MCF 10A (cell line): ENCODE measurements at regions not wholly inside any gene's neighbourhood (a gene's known extent, or its start where the extent isn't known, plus 50 kb on each side); places are given as distances from the start of the nearest gene placed in this dataset.

Experiments
- BruUV-seq: library from RNA; stranded (reverse); fragments of 400-500 nt; replicated peaks from 2 replicates; lab custom pipeline; 2021; lab: Mats Ljungman, UMichigan
- CTCF ChIA-PET: fragments of 300-600 bp; sonication (Branson Sonifier 250); formaldehyde crosslinking; extraction: SDS; loops from one replicate; lab custom pipeline; 2021; ENCODE audit warnings: antibody characterized with exemption, inconsistent platforms; lab: Yijun Ruan, JAX
- POLR2A ChIA-PET: fragments of 300-600, 350-650 bp; sonication (Branson Sonifier 250); formaldehyde crosslinking; extraction: SDS; loops from one replicate; lab custom pipeline; 2020; ENCODE audit warnings: antibody characterized with exemption, inconsistent platforms; lab: Yijun Ruan, JAX
- DNase-seq: peaks from one replicate; pipeline ENCODE4 v3.0.0-alpha.2; 2018; ENCODE audit not compliant: unreplicated experiment
- H3K27ac Mint-ChIP-seq: one replicate; pipeline ENCODE4 v1.8.0; 2022; ENCODE audit warnings: mild to moderate bottlenecking, low read depth, mixed read lengths; ENCODE audit not compliant: unreplicated experiment
- H3K27me3 Mint-ChIP-seq: one replicate; pipeline ENCODE4 v1.8.0; 2022; ENCODE audit warnings: mixed read lengths; ENCODE audit not compliant: insufficient read depth, unreplicated experiment
- H3K36me3 Mint-ChIP-seq: one replicate; pipeline ENCODE4 v1.8.0; 2022; ENCODE audit warnings: mild to moderate bottlenecking, moderate library complexity, mixed read lengths; ENCODE audit not compliant: insufficient read depth, unreplicated experiment
- H3K4me1 Mint-ChIP-seq: one replicate; pipeline ENCODE4 v1.8.0; 2022; ENCODE audit warnings: mixed read lengths; ENCODE audit not compliant: insufficient read depth, unreplicated experiment
- H3K4me3 Mint-ChIP-seq: one replicate; pipeline ENCODE4 v1.8.0; 2022; ENCODE audit warnings: mild to moderate bottlenecking, moderate library complexity, mixed read lengths; ENCODE audit not compliant: unreplicated experiment
- H3K9me3 Mint-ChIP-seq: one replicate; pipeline ENCODE4 v1.8.0; 2022; ENCODE audit warnings: mixed read lengths; ENCODE audit not compliant: unreplicated experiment
- intact Hi-C: fragments of 100-400 bp; cut with micrococcal nuclease; formaldehyde crosslinking; loops from 2 replicates; pipeline ENCODE4 v1.14.1; 2022
- TF ChIP-seq, protein P1 (sequence below): fragments of 200-600 bp; IDR thresholded peaks from one replicate; pipeline ENCODE4 v1.8.0; 2022; ENCODE audit warnings: antibody characterized with exemption, mild to moderate bottlenecking; ENCODE audit not compliant: unreplicated experiment

DNA sequence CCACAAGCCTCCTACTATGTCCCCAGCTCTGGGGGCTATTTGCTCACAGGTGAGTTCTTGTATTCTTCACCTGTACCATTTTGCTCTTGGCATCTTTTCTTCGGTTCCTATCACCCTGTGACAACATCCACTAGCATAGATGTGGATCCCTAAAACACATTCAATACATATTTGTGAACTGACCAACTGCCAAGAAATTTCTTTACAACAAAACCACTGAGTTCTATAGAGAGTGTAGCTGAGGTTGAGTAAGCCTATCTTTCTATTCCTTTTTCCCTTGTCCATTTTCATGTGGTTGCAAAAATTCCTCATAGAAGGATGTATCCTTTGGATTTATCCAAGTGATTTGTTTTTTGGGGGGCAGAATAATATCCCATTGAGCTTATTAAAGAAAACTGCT lies 192.7 kb upstream of the ITGA4 start:
- TF ChIP-seq, protein P1, sequence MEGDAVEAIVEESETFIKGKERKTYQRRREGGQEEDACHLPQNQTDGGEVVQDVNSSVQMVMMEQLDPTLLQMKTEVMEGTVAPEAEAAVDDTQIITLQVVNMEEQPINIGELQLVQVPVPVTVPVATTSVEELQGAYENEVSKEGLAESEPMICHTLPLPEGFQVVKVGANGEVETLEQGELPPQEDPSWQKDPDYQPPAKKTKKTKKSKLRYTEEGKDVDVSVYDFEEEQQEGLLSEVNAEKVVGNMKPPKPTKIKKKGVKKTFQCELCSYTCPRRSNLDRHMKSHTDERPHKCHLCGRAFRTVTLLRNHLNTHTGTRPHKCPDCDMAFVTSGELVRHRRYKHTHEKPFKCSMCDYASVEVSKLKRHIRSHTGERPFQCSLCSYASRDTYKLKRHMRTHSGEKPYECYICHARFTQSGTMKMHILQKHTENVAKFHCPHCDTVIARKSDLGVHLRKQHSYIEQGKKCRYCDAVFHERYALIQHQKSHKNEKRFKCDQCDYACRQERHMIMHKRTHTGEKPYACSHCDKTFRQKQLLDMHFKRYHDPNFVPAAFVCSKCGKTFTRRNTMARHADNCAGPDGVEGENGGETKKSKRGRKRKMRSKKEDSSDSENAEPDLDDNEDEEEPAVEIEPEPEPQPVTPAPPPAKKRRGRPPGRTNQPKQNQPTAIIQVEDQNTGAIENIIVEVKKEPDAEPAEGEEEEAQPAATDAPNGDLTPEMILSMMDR: no peak
- no peak overlapping the region for H3K27ac Mint-ChIP-seq

GRCh38 chr2:181266614-181267013 lies 190.6 kb upstream of the ITGA4 start:
- intact Hi-C loops: no loop called here
- H3K4me1 Mint-ChIP-seq: no peaks in the 10 kb centered on the region
- TF ChIP-seq, protein P1: no peak

More for the DNA sequence above, 192.7 kb upstream of the ITGA4 start:
- POLR2A ChIA-PET: no interaction called here
- Mint-ChIP-seq H3K27me3 (no peaks in the 10 kb centered on the region), H3K36me3 (no peaks in the 10 kb centered on the region), H3K4me1 (no peaks in the 10 kb centered on the region), H3K4me3 (no peak overlapping the region), H3K9me3 (no peaks in the 10 kb centered on the region)
- no TSS peak for BruUV-seq
- intact Hi-C loops: no loop called here
- no peak for DNase-seq
- CTCF ChIA-PET: interaction anchor here (0.7 kb wide), 1 partner anchor 118 kb away, joined by 3 read pairs; no protein-coding TSS in a partner anchor

DNA sequence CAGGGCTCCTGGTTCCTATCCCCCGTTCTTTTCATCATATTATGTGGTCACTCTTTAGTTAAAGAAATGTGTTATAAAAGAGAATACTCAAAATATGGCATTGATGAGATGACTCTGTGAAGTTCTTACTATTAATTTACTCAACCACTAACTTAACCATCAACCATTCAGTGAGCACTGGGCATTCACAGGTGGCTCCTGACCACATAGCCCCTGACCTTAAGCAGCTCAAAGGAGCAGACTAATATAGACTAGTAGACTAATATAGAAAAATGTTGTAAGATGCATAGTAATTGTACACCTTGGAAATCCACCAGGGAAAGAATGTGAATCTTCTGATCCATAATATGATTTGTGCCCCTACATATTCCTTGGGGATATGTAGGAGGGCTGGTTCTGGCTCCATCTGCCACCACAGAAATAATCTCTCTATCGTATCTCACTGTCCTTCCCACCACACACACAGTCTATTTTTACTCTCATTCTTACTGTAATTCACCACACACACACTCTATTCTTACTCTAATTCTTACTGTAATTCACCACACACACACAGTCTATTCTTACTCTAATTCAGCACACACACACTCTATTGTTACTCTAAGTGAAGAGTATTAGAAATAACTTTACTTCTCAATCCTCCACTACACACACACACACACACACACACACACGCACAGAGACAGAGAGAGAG lies 188.9 kb upstream of the ITGA4 start:
- Mint-ChIP-seq H3K9me3 (no peaks in the 10 kb centered on the region), H3K4me1 (no peaks in the 10 kb centered on the region), H3K36me3 (no peaks in the 10 kb centered on the region), H3K4me3 (no peak overlapping the region), H3K27me3 (no peaks in the 10 kb centered on the region), H3K27ac (no peak overlapping the region)
- intact Hi-C loops: no loop called here
- no peak for DNase-seq
- POLR2A ChIA-PET: no interaction called here
- TF ChIP-seq, protein P1: no peak
- CTCF ChIA-PET: no interaction called here
- BruUV-seq: no TSS peak

More at GRCh38 chr2:181266614-181267013, 190.6 kb upstream of the ITGA4 start:
- Mint-ChIP-seq H3K4me3 (no peak overlapping the region), H3K27ac (no peak overlapping the region), H3K9me3 (no peaks in the 10 kb centered on the region), H3K36me3 (no peaks in the 10 kb centered on the region), H3K27me3 (no peaks in the 10 kb centered on the region)
- CTCF ChIA-PET: no interaction called here
- no peak for DNase-seq
- POLR2A ChIA-PET: no interaction called here
- no TSS peak for BruUV-seq

GRCh38 chr2:181273986-181274385 lies 183.2 kb upstream of the ITGA4 start:
- BruUV-seq: no TSS peak
- Mint-ChIP-seq H3K27ac (no peak overlapping the region), H3K27me3 (no peaks in the 10 kb centered on the region), H3K9me3 (no peaks in the 10 kb centered on the region), H3K4me1 (no peaks in the 10 kb centered on the region), H3K36me3 (no peaks in the 10 kb centered on the region), H3K4me3 (no peak overlapping the region)
- POLR2A ChIA-PET: no interaction called here
- no peak for DNase-seq
- intact Hi-C loops: no loop called here
- TF ChIP-seq, protein P1: no peak
- CTCF ChIA-PET: interaction anchor here (0.7 kb wide), 1 partner anchor 9 kb away, joined by 3 read pairs; no protein-coding TSS in a partner anchor
